Neutrophil (primary cell): ENCODE measurements at regions not wholly inside any gene's neighbourhood (a gene's known extent, or its start where the extent isn't known, plus 50 kb on each side); places are given as distances from the start of the nearest gene placed in this dataset.

Experiments
- H3K27ac ChIP-seq: fragments of 200-600 bp; sonication (generic); 2 replicates; pipeline ENCODE4 v1.5.1; 2016; ENCODE audit warnings: mild to moderate bottlenecking, moderate library complexity
- H3K27me3 ChIP-seq: fragments of 200-600 bp; sonication (generic); 2 replicates; pipeline ENCODE4 v1.6.0; 2016; ENCODE audit warnings: mild to moderate bottlenecking
- H3K36me3 ChIP-seq: fragments of 200-600 bp; sonication (generic); 2 replicates; pipeline ENCODE4 v1.5.1; 2017
- H3K4me1 ChIP-seq, 2 experiments: fragments of 200-600 bp in 1 of 2; sonication (generic) in 1 of 2; 1 replicate in 1 of 2; 2 replicates in 1 of 2; pipeline versions ENCODE4 v1.5.1 to v1.6.1; 2013 to 2016; ENCODE audit warnings: low read depth in 1 of 2, low read length in 1 of 2, mild to moderate bottlenecking in 1 of 2, moderate library complexity in 1 of 2; ENCODE audit not compliant: control insufficient read depth in 1 of 2, insufficient read depth in 1 of 2
- H3K4me3 ChIP-seq, 2 experiments: fragments of 200-600 bp in 1 of 2; sonication (generic) in 1 of 2; 1 replicate in 1 of 2; 2 replicates in 1 of 2; pipeline ENCODE4 v1.5.1; 2013 to 2016; ENCODE audit warnings: low read depth in 1 of 2, low read length in 1 of 2, mild to moderate bottlenecking in 1 of 2, moderate library complexity in 1 of 2
- H3K9me3 ChIP-seq: fragments of 200-600 bp; sonication (generic); 2 replicates; pipeline ENCODE4 v1.5.1; 2016
- CTCF ChIP-seq: fragments of 200-600 bp; sonication (generic); IDR thresholded peaks from 2 replicates; pipeline ENCODE4 v1.5.1; 2016; ENCODE audit warnings: antibody characterized with exemption

GRCh38 chr10:121661451-121661851 is 63.2 kb upstream of the FGFR2 start:
- Histone ChIP-seq H3K9me3 (no peaks in the 10 kb centered on the region), H3K27ac (no peak overlapping the region), H3K27me3 (no peaks in the 10 kb centered on the region), H3K4me3 (no peak overlapping the region), H3K36me3 (no peaks in the 10 kb centered on the region), H3K4me1 (no peaks in the 10 kb centered on the region)
- TF ChIP-seq CTCF: no peak

GRCh38 chr10:121659236-121659635 is 61.0 kb upstream of the FGFR2 start:
- no peak for TF ChIP-seq CTCF
- H3K4me1 ChIP-seq: no peaks in the 10 kb centered on the region
- no peaks in the 10 kb centered on the region for H3K9me3 ChIP-seq
- H3K4me3 ChIP-seq: no peak overlapping the region
- peaks cover 3% of the 10 kb centered on the region for H3K27me3 ChIP-seq
- no peak overlapping the region for H3K27ac ChIP-seq
- no peaks in the 10 kb centered on the region for H3K36me3 ChIP-seq

DNA sequence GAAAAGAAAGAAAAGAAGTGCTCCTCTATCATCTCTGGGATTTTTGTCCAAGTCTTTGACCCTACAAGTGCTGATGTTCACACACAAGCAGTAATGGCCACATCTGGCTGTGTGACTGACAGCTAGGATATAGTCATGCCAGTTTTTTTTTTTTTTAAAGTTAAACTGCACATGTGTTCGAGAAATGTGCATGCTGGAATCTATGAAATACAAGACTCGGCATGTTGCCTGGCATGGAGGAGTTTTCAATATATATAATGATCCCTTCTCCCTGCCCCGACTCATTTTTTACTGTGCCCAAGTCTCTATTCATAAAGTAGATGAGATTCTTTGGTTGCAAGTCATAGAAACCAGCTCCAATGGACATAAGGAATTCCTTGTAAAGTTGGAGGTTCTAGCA is 60.4 kb upstream of the FGFR2 start:
- no peak overlapping the region for H3K27ac ChIP-seq
- no peaks in the 10 kb centered on the region for H3K4me1 ChIP-seq
- peaks cover 3% of the 10 kb centered on the region for H3K27me3 ChIP-seq
- no peaks in the 10 kb centered on the region for H3K36me3 ChIP-seq
- H3K4me3 ChIP-seq: no peak overlapping the region
- no peak for TF ChIP-seq CTCF
- H3K9me3 ChIP-seq: no peaks in the 10 kb centered on the region

GRCh38 chr10:121658111-121658510 is 59.9 kb upstream of the FGFR2 start:
- no peaks in the 10 kb centered on the region for H3K36me3 ChIP-seq
- H3K27me3 ChIP-seq: peaks cover 3% of the 10 kb centered on the region
- no peaks in the 10 kb centered on the region for H3K4me1 ChIP-seq
- no peak overlapping the region for H3K27ac ChIP-seq
- no peak for TF ChIP-seq CTCF
- no peaks in the 10 kb centered on the region for H3K9me3 ChIP-seq
- no peak overlapping the region for H3K4me3 ChIP-seq

GRCh38 chr10:121655254-121656144 is 57.3 kb upstream of the FGFR2 start:
- Histone ChIP-seq H3K9me3 (no peaks in the 10 kb centered on the region), H3K27ac (no peak overlapping the region), H3K4me1 (no peaks in the 10 kb centered on the region), H3K27me3 (peaks cover 3% of the 10 kb centered on the region), H3K4me3 (no peak overlapping the region), H3K36me3 (no peaks in the 10 kb centered on the region)
- no peak for TF ChIP-seq CTCF
